ENCODE measurements at regions not wholly inside any gene's neighbourhood (a gene's known extent, or its start where the extent isn't known, plus 50 kb on each side); places are given as distances from the start of the nearest gene placed in this dataset.

DNA sequence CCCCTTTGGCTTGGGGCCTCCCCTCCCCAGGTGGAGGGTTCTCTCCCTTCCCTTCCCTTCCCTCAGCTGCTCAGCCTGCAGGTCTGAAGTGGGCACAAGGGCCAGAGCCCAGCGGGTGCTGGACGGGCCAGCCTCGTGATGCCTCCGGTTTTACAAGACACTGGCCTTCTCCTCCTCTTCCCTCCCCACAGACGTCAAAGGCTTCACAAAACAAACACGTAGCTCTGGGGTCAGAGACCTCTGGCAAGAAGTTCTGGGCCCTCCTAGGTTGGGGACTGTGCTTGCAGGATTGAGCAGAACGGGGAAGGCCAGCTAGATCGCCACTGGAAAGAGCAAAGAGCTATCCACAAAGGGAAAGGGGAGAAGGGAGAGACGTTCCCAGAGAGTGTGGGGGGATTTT is 81.4 kb upstream of the TPM1 start:
- Histone ChIP-seq H3K27me3 (no peaks in the 10 kb centered on the region), H3K9ac (no peak overlapping the region), H3K27ac (no peak overlapping the region), H3K9me3 (no peaks in the 10 kb centered on the region), H3K4me3 (no peak overlapping the region), H4K20me1 (no peaks in the 10 kb centered on the region), H3K4me2 (no peak overlapping the region), H3K36me3 (no peaks in the 10 kb centered on the region), H3K4me1 (peaks cover 19% of the 10 kb centered on the region)
- TF ChIP-seq Cebpa-rat (IDR thresholded peaks at IDR 0.05), result no peak

DNA sequence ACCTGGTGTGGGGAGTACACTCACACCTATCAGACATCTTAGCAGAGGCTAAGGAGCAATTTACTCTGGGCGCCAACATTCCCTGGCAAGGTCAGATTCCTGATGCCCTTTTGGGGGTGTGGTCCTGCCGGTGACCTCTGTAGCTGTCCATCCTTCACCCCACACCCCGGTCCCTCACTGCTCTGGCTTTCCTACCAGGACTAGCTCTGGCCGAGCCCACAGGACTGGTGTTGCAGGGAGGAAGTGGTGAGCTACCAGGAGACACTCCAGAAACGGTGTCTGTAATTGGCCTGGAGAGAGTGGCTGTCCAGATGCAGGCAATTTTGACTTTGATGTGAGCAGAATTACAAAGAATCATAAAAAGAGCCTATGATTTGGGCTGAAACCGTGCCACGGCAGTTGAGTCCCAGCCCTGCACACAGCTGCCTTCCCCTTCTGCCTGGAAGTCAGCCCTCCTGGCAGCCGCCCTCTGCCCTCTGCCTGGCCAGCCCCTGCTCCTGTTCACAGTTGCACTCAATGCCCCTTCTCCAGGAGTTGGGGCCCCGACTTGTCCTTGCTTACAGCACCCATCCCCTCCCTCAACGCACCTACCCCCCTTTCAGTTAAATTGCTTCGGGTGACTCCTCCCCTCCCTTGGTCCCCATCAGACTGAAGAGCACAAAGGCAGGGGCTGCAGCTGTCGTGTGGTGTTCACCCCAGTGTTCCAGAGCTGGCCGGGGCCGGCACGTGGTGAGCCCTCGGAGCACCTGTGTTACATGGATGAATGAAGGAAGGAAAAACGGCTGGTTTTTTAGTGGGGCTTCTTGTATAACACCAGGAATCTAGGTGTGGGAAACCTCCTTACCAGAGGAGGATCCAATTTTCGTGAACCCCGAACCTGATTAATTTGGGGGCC is 80.2 kb upstream of the TPM1 start:
- Histone ChIP-seq H3K9me3 (no peaks in the 10 kb centered on the region), H3K4me2 (no peak overlapping the region), H4K20me1 (no peaks in the 10 kb centered on the region), H3K36me3 (no peaks in the 10 kb centered on the region), H3K27ac (no peak overlapping the region), H3K4me3 (no peak overlapping the region), H3K4me1 (peaks cover 10% of the 10 kb centered on the region), H3K27me3 (no peaks in the 10 kb centered on the region), H3K9ac (no peak overlapping the region)
- TF ChIP-seq Cebpa-rat (IDR thresholded peaks at IDR 0.05), result no peak

DNA sequence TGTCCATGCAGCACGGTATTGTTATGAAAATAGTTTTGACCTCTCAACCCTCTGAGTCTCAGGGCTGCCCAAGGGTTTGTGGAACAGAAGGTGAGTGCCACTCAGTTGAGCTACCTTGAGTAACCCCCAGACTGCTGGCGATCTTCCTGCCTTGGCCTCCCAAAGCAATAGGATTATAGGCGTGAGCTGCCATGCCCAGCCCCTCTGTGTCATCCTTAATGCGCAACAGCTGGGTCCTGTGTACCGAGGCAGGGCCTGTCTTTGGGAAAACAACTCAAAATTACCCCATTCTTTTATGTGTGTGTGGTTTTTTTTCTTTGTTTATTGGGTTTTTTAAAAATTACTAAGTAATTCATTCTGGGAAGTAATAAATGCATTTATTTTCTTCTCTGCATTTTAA is 78.3 kb upstream of the TPM1 start:
- no peak overlapping the region for H3K27ac ChIP-seq
- H3K27me3 ChIP-seq, result no peaks in the 10 kb centered on the region
- no peaks in the 10 kb centered on the region for H4K20me1 ChIP-seq
- no peak overlapping the region for H3K9ac ChIP-seq
- no peaks in the 10 kb centered on the region for H3K9me3 ChIP-seq
- no peak overlapping the region for H3K4me3 ChIP-seq
- H3K4me2 ChIP-seq, result no peak overlapping the region
- no peaks in the 10 kb centered on the region for H3K4me1 ChIP-seq
- TF ChIP-seq Cebpa-rat (IDR thresholded peaks at IDR 0.05), result no peak
- H3K36me3 ChIP-seq, result no peaks in the 10 kb centered on the region

DNA sequence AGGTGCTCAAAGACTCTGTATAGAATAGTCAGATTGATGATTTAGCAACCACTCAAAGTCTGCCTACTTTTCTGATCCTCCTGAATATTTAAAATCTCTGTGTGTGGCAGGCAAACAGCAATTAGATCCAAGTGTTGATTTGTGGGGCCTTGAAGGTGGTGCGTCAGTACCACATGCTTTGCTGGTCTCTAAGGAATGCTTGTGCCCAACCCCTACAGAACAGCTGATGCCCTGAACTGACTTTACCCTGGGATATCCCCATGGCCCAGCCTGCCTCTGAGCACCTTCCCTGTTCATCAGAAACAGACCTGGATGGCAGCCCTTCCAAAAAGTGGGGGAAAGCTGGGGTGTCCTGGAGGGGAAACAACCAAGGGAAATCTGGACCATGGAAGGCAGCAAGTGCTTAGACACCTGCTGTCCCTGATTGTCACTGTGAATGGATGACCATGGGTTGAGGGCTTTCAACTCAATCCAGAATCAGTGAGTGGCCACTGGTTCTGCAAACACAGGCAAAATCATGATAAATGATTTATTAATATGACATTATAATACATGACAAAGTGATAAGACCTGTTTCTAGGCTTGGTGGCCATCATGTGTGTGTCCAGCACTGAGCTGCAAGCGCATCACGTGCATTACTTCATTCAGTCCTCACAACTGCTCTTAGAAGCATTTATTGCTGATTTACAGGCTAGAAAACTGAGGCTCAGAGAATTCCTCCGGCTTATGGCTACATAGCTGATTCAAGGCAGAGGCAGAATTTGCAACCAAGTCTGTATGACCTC is 76.1 kb upstream of the TPM1 start:
- Histone ChIP-seq H3K36me3 (no peaks in the 10 kb centered on the region), H3K4me3 (no peak overlapping the region), H3K9ac (no peak overlapping the region), H3K27ac (no peak overlapping the region), H3K4me1 (no peaks in the 10 kb centered on the region), H4K20me1 (no peaks in the 10 kb centered on the region), H3K27me3 (no peaks in the 10 kb centered on the region), H3K9me3 (no peaks in the 10 kb centered on the region), H3K4me2 (no peak overlapping the region)
- TF ChIP-seq Cebpa-rat (IDR thresholded peaks at IDR 0.05), result no peak

DNA sequence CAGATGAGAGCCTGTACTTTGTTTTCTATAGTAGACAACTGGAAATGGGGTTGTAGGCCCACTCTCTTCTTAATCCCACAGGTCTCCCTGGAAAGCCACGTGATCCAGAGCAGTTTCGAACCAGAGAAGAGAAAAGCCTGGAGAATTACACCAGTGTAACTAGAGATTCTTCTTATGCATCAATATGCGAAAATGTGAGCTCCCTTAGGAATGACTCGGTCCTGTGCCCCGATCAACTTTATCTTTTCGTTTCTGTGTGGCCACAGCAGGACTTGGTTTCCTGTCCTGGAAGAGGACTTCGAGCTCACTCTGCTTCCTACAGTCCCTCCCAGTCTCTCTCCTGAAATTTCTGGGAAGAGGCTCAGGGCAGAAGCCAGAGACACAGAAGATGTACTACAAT is 73.8 kb upstream of the TPM1 start:
- Histone ChIP-seq H4K20me1 (no peaks in the 10 kb centered on the region), H3K9me3 (no peaks in the 10 kb centered on the region), H3K9ac (no peak overlapping the region), H3K27ac (no peak overlapping the region), H3K27me3 (no peaks in the 10 kb centered on the region), H3K4me1 (no peaks in the 10 kb centered on the region), H3K36me3 (no peaks in the 10 kb centered on the region), H3K4me3 (no peak overlapping the region), H3K4me2 (no peak overlapping the region)
- TF ChIP-seq Cebpa-rat (IDR thresholded peaks at IDR 0.05), result no peak

DNA sequence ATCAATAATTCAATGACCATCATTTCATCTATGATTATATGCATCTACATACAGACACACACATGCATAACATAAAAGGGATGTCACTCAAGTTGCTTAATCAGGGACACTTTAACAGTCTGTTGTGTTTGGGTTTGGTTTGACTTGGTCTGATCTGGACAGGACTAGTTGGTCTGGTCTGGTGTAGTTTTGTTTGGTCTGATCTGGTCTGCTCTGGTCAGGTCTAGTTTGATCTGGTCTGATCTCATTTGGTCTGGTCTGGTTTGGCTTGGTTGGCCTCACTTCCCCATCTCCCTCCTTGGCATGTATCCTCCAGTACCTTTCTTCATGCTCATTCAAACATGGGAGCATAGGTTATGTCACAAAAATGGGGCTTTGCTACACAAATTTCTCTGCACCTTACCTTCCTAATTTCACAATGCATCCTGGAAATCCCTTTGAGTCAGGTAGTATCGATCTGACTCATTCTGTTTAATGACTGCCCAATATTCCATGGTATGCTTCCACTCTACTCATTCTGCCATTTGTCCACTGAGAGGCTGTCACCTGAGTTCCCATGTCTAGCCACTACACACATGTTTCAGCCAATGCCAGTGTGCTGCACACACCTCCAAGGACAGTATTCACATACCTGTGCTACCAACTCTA is 73.0 kb upstream of the TPM1 start:
- no peak for TF ChIP-seq Cebpa-rat (IDR thresholded peaks at IDR 0.05)
- Histone ChIP-seq H3K9me3 (no peaks in the 10 kb centered on the region), H3K4me2 (no peak overlapping the region), H4K20me1 (no peaks in the 10 kb centered on the region), H3K27me3 (no peaks in the 10 kb centered on the region), H3K4me3 (no peak overlapping the region), H3K36me3 (no peaks in the 10 kb centered on the region), H3K9ac (no peak overlapping the region), H3K27ac (no peak overlapping the region), H3K4me1 (no peaks in the 10 kb centered on the region)

DNA sequence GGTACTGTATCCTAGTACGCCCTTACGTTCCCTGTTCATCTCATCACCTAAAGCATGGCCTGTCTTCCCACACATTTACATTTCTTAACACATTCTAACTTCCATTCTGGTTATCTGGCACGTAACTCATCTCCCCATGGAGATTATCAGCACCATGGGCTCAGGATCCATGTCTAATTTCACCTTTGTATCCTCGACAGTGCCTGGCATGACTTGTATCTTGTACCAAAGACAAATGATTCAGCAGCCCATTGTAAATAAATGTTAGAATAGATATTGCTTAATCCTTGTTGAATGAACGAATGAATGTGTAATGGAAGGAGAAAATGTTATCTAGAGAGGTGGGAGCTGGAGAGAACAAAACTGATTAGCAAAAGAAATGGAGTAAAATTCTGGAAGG is 69.7 kb upstream of the TPM1 start:
- TF ChIP-seq Cebpa-rat (IDR thresholded peaks at IDR 0.05), result no peak
- H3K27ac ChIP-seq, result no peak overlapping the region
- H3K9me3 ChIP-seq, result no peaks in the 10 kb centered on the region
- no peaks in the 10 kb centered on the region for H3K27me3 ChIP-seq
- no peak overlapping the region for H3K9ac ChIP-seq
- H4K20me1 ChIP-seq, result no peaks in the 10 kb centered on the region
- no peak overlapping the region for H3K4me2 ChIP-seq
- H3K36me3 ChIP-seq, result no peaks in the 10 kb centered on the region
- no peaks in the 10 kb centered on the region for H3K4me1 ChIP-seq
- H3K4me3 ChIP-seq, result no peak overlapping the region

DNA sequence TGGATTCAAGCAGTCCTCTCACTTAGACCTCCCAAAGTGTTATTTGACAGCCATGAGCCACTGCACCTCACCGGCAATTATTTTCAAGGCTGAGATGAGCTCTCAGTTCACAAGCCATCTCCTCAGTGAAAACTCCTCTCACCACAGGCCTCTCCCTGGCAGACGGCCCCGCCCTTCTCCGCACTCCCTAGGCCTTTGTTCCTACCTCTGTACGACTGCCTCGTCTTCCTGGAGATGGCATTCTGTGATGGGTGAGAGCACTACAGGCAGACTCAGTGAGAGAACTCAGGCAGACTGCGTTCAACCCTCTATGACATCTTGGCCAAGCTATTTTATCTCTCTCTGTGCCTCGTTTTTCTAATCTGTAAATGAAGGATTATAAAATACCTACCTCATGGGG is 67.0 kb upstream of the TPM1 start:
- H3K9ac ChIP-seq, result no peak overlapping the region
- no peak for TF ChIP-seq Cebpa-rat (IDR thresholded peaks at IDR 0.05)
- no peak overlapping the region for H3K27ac ChIP-seq
- no peak overlapping the region for H3K4me2 ChIP-seq
- no peaks in the 10 kb centered on the region for H3K9me3 ChIP-seq
- no peak overlapping the region for H3K4me3 ChIP-seq
- no peaks in the 10 kb centered on the region for H4K20me1 ChIP-seq
- H3K27me3 ChIP-seq, result no peaks in the 10 kb centered on the region
- H3K36me3 ChIP-seq, result no peaks in the 10 kb centered on the region
- H3K4me1 ChIP-seq, result no peaks in the 10 kb centered on the region

DNA sequence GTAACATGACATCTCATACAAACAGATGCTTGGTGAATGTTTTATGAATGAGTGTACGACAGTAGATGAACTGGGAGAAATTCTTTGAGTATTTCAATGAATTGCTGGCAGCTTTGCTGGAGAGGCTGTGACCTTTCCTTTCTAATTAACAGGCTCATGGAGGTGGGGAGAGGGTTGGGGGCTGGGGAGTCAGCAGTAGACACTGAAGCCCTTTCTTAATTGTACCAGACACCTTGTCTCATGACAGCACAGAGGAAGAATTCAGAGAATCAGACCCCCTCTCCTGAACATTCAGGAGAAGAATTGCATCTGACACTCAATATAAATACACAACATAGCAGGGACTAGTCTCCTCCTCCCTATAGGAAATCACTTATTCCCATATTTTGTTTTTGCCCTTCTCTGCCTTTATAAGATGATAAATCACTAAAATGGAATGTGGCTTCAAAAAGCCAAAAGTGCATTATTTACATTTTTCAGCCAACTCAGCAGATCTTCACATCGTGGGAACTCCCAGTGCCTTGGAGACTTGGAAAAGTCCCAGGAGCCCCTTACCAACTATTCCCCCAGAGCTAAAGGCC is 66.2 kb upstream of the TPM1 start:
- H3K9ac ChIP-seq, result no peak overlapping the region
- no peak overlapping the region for H3K4me2 ChIP-seq
- no peaks in the 10 kb centered on the region for H3K4me1 ChIP-seq
- H3K27me3 ChIP-seq, result no peaks in the 10 kb centered on the region
- no peak overlapping the region for H3K27ac ChIP-seq
- H4K20me1 ChIP-seq, result no peaks in the 10 kb centered on the region
- no peak overlapping the region for H3K4me3 ChIP-seq
- H3K9me3 ChIP-seq, result no peaks in the 10 kb centered on the region
- TF ChIP-seq Cebpa-rat (IDR thresholded peaks at IDR 0.05), result no peak
- no peaks in the 10 kb centered on the region for H3K36me3 ChIP-seq

All from BLaER1 (cell line).